Ovary (tissue), 7 donors: ENCODE measurements at regions not wholly inside any gene's neighbourhood (a gene's known extent, or its start where the extent isn't known, plus 50 kb on each side); places are given as distances from the start of the nearest gene placed in this dataset.

ENCODE experiments used
- DNase-seq, 5 donors: peaks; one replicate each; pipeline ENCODE4 v3.0.0-alpha.2; 2019 to 2020
- H3K27ac ChIP-seq, 2 donors: fragments of 200-600 bp; one replicate each; pipeline versions ENCODE4 v1.5.1 to v1.8.0; 2019 to 2022
- H3K27me3 ChIP-seq: fragments of 200-600 bp; one replicate; pipeline ENCODE4 v1.8.0; 2022
- H3K36me3 ChIP-seq: fragments of 200-600 bp; sonication (generic); one replicate; pipeline ENCODE4 v1.5.1; 2019
- H3K4me1 ChIP-seq: one replicate; pipeline ENCODE4 v1.8.1; 2013; ENCODE audit warnings: mild to moderate bottlenecking, moderate library complexity; ENCODE audit not compliant: insufficient read depth
- H3K4me3 ChIP-seq: fragments of 200-600 bp; sonication (generic); one replicate; pipeline ENCODE4 v1.5.1; 2017
- H3K9me3 ChIP-seq, 2 donors: fragments of 200-600 bp in 1 of 2; sonication (generic) in 1 of 2; one replicate each; pipeline versions ENCODE4 v1.5.1 to v1.8.1; 2013 to 2019; ENCODE audit warnings: mild to moderate bottlenecking in 1 of 2, moderate library complexity in 1 of 2
- CTCF ChIP-seq, 3 donors: fragments of 450-650 bp in 2 of 3; fragments of 200-600 bp in 1 of 3; IDR thresholded peaks; one replicate each; pipeline versions ENCODE4 v1.5.1 to v1.8.0; 2016 to 2022; ENCODE audit warnings: antibody characterized with exemption in 3 of 3, mild to moderate bottlenecking in 1 of 3
- EP300 ChIP-seq: sonication (generic); formaldehyde crosslinking; IDR thresholded peaks from one replicate; pipeline ENCODE4 v1.6.1; 2017; ENCODE audit warnings: antibody characterized with exemption
- POLR2A ChIP-seq: fragments of 450-650 bp; IDR thresholded peaks from one replicate; pipeline ENCODE4 v1.6.1; 2017; ENCODE audit warnings: antibody characterized with exemption, mild to moderate bottlenecking, moderate library complexity
- whole genome bisulfite sequencing, 3 donors: extraction: QIAGEN DNeasy Blood & Tissue Kit in 1 of 3; methylation state at CpG; one replicate each; pipeline versions ENCODE4 v1.1.5 to v1.1.7; 2013 to 2017; 5-methylcytosine and 5-hydroxymethylcytosine counted together
- intact Hi-C, 4 donors: fragments of 100-400 bp; cut with DNase I; formaldehyde crosslinking; loops; one replicate each; pipeline versions ENCODE4 v1.11.0 to v1.15.1; 2022 to 2023
- donor health status: DM: no; HTN: no; CAD: no; lungs with moderate emphysema.
- donor health status: DM: no; HTN: no; CAD: no.
- donor health status: Bipolar disorder and iron deficiency.
- donor health status: DM: no; HTN: no; CAD: no.
- donor health status: DM: yes; HTN: yes; CAD: no.

- intact Hi-C loops, result no loop called here
- H3K36me3 ChIP-seq, result no peaks in the 10 kb centered on the region
- H3K27ac ChIP-seq, result no peak overlapping the region
- H3K4me1 ChIP-seq, result no peaks in the 10 kb centered on the region
- DNase-seq, result no peak
- no peaks in the 10 kb centered on the region for H3K27me3 ChIP-seq
- no peaks in the 10 kb centered on the region for H3K9me3 ChIP-seq
- TF ChIP-seq EP300 (no peak), CTCF (IDR thresholded peaks at IDR 0.05) (no peak), POLR2A (no peak)
- no peak overlapping the region for H3K4me3 ChIP-seq
These were observed 76.9 kb upstream of the CHST9 start for GRCh38 chr18:27261769-27262549.

- intact Hi-C loops, result no loop called here
- no peak for TF ChIP-seq POLR2A
- H3K4me1 ChIP-seq, result no peaks in the 10 kb centered on the region
- DNase-seq, result no peak
- H3K36me3 ChIP-seq, result no peaks in the 10 kb centered on the region
- no peaks in the 10 kb centered on the region for H3K27me3 ChIP-seq
- no peaks in the 10 kb centered on the region for H3K9me3 ChIP-seq
- 23 to 64% (median 35%) methylated on average over 1 of the region's 1 CpG for WGBS, 3 donors
- H3K27ac ChIP-seq, result no peak overlapping the region
- H3K4me3 ChIP-seq, result no peak overlapping the region
These were observed 68.5 kb upstream of the CHST9 start for GRCh38 chr18:27253571-27253970.

GRCh38 chr18:27250471-27250870 is 65.4 kb upstream of the CHST9 start:
- no peaks in the 10 kb centered on the region for H3K9me3 ChIP-seq
- WGBS, 3 donors, result 86 to 90% (median 88%) methylated on average over 2 of the region's 2 CpGs
- H3K36me3 ChIP-seq, result no peaks in the 10 kb centered on the region
- intact Hi-C loops, result no loop called here
- H3K27me3 ChIP-seq, result no peaks in the 10 kb centered on the region
- no peak overlapping the region for H3K4me3 ChIP-seq
- DNase-seq, result no peak
- H3K4me1 ChIP-seq, result no peaks in the 10 kb centered on the region
- TF ChIP-seq POLR2A, result no peak
- TF ChIP-seq CTCF (IDR thresholded peaks at IDR 0.05), result no peak
- no peak for TF ChIP-seq EP300
- no peak overlapping the region for H3K27ac ChIP-seq

- intact Hi-C loops, result no loop called here
- H3K4me3 ChIP-seq, result no peak overlapping the region
- H3K9me3 ChIP-seq, result no peaks in the 10 kb centered on the region
These were observed 64.8 kb upstream of the CHST9 start for GRCh38 chr18:27249933-27250332.

More at GRCh38 chr18:27249933-27250332, 64.8 kb upstream of the CHST9 start:
- TF ChIP-seq EP300 (no peak), POLR2A (no peak), CTCF (IDR thresholded peaks at IDR 0.05) (no peak)
- DNase-seq, result no peak
- WGBS, 3 donors, result 70 to 85% (median 76%) methylated on average over 1 of the region's 1 CpG
- Histone ChIP-seq H3K4me1 (no peaks in the 10 kb centered on the region), H3K27ac (no peak overlapping the region), H3K36me3 (no peaks in the 10 kb centered on the region), H3K27me3 (no peaks in the 10 kb centered on the region)
